ENCODE measurements at regions not wholly inside any gene's neighbourhood (a gene's known extent, or its start where the extent isn't known, plus 50 kb on each side); places are given as distances from the start of the nearest gene placed in this dataset.

DNA sequence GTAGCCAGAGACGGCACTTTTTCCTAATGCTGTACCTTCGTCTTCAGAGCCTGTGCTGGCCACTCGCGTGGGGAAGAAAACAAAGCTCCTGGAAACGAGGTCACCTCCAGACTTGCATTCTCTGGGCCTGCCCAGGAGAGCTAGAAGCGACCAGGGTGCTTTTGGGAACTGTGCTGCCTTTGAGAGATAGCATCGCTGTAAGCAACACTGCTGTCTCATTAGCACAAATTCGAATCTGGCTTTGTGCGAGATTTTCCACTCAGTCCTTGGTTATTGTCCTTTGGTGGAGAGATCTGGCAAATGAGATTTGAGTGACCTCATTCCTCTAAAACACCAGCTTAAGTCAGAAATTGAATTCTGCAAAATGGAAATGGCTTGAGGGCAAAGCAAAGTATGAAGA lies 66.1 kb upstream of the TLR3 start:
- H3K9me3 ChIP-seq = no peaks in the 10 kb centered on the region
- no peak overlapping the region for H3K4me3 ChIP-seq
- H3K27me3 ChIP-seq = no peaks in the 10 kb centered on the region
- no peaks in the 10 kb centered on the region for H3K36me3 ChIP-seq
- DNase-seq (no peak), ATAC-seq (no peak)
- TF ChIP-seq, protein P1, sequence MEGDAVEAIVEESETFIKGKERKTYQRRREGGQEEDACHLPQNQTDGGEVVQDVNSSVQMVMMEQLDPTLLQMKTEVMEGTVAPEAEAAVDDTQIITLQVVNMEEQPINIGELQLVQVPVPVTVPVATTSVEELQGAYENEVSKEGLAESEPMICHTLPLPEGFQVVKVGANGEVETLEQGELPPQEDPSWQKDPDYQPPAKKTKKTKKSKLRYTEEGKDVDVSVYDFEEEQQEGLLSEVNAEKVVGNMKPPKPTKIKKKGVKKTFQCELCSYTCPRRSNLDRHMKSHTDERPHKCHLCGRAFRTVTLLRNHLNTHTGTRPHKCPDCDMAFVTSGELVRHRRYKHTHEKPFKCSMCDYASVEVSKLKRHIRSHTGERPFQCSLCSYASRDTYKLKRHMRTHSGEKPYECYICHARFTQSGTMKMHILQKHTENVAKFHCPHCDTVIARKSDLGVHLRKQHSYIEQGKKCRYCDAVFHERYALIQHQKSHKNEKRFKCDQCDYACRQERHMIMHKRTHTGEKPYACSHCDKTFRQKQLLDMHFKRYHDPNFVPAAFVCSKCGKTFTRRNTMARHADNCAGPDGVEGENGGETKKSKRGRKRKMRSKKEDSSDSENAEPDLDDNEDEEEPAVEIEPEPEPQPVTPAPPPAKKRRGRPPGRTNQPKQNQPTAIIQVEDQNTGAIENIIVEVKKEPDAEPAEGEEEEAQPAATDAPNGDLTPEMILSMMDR (IDR thresholded peaks at IDR 0.05) = no peak
- intact Hi-C loops (cut with DNase I) = no loop called here
- H3K27ac ChIP-seq = no peak overlapping the region
- H3K4me1 ChIP-seq = no peaks in the 10 kb centered on the region

DNA sequence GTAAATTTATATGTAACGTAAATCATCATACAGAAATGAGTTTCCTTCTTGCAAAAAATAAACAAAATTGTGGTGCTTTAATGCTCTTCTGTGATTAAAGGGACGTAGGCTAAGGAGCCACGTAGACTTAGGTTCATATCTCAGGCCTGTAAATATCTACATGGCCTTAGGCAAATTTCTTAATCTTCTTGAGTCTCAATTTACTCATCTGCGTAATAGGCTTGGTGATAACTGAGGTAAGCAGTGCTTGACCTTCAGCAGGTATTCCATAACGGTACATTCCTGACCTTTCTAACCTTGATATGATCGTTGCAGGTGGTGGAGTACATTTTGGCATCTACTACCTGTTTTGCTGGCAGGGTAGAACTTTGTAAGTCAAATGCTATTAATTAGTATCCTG lies 65.2 kb upstream of the TLR3 start:
- no peaks in the 10 kb centered on the region for H3K36me3 ChIP-seq
- no peak overlapping the region for H3K4me3 ChIP-seq
- no peak for DNase-seq
- no peaks in the 10 kb centered on the region for H3K9me3 ChIP-seq
- H3K27ac ChIP-seq = no peak overlapping the region
- no peak for ATAC-seq
- TF ChIP-seq, protein P1 (IDR thresholded peaks at IDR 0.05) = no peak
- H3K4me1 ChIP-seq = no peaks in the 10 kb centered on the region
- intact Hi-C loops (cut with DNase I) = no loop called here
- no peaks in the 10 kb centered on the region for H3K27me3 ChIP-seq

DNA sequence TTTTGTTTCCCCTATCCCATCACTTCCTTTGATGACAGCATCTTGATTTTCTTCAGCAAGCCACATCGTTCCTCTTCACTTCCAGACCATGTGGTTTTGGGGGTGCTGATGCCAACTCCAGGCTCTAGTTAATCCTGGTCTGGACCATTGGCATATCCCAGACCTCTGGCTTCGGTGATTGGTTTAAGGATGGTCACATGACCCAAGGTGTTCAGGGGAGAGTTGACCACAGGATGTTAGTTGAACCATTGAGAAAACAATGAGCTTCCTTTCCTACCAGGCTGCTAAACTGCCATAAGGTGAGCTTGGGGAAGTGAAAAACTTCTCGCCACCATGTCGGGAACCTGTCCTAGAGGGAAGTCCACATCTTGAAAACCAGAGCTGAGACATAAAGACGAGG lies 60.9 kb upstream of the TLR3 start:
- no peak overlapping the region for H3K4me3 ChIP-seq
- no peaks in the 10 kb centered on the region for H3K36me3 ChIP-seq
- ATAC-seq = no peak
- DNase-seq = no peak
- no peaks in the 10 kb centered on the region for H3K4me1 ChIP-seq
- intact Hi-C loops (cut with DNase I) = no loop called here
- no peaks in the 10 kb centered on the region for H3K27me3 ChIP-seq
- H3K27ac ChIP-seq = no peak overlapping the region
- no peaks in the 10 kb centered on the region for H3K9me3 ChIP-seq
- TF ChIP-seq, protein P1 (IDR thresholded peaks at IDR 0.05) = no peak

DNA sequence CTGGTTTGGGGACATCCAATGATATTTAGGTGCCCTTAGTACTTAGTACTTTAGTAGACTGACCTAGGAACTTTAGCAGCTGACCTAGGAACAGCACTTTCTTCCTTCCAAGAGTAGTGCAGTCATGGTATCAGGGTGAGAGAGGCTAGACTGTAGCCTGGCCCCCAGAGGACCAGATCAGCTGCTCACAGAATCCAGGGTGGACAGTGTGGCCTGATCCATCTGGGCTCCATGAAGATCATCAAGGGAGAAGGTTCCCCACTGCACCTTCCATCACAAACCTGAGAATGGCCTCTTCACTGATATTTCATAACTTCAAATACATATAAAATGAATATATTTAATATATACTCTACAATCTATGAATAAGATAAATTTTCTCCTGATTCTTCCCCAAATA lies 59.0 kb upstream of the TLR3 start:
- intact Hi-C loops (cut with DNase I) = no loop called here
- Histone ChIP-seq H3K36me3 (no peaks in the 10 kb centered on the region), H3K4me3 (no peak overlapping the region), H3K9me3 (no peaks in the 10 kb centered on the region), H3K27me3 (no peaks in the 10 kb centered on the region), H3K4me1 (no peaks in the 10 kb centered on the region), H3K27ac (no peak overlapping the region)
- no peak for ATAC-seq
- no peak for DNase-seq
- TF ChIP-seq, protein P1 (IDR thresholded peaks at IDR 0.05) = no peak

DNA sequence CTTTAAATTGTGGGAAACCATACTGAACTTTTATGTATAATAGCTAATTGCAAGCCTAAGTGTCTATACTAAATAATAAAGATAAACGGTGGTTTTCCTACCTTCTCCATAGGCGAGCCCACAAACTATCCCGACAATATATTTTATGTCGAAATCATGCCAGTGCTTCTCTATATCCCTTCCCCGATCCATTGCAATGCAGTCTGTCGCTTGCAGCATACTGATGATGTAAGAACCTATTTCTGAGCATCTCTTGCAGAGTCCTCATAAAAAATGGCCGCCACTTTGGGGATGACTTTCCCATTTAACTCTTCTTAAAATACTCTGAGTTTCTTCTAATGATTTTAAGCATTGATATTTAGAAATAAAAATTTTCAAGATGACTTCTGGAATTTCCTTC lies 58.1 kb upstream of the TLR3 start:
- Histone ChIP-seq H3K4me3 (no peak overlapping the region), H3K4me1 (no peaks in the 10 kb centered on the region), H3K27me3 (no peaks in the 10 kb centered on the region), H3K27ac (no peak overlapping the region), H3K9me3 (no peaks in the 10 kb centered on the region), H3K36me3 (no peaks in the 10 kb centered on the region)
- TF ChIP-seq, protein P1 (IDR thresholded peaks at IDR 0.05) = no peak
- intact Hi-C loops (cut with DNase I) = no loop called here
- ATAC-seq (no peak), DNase-seq (no peak)

DNA sequence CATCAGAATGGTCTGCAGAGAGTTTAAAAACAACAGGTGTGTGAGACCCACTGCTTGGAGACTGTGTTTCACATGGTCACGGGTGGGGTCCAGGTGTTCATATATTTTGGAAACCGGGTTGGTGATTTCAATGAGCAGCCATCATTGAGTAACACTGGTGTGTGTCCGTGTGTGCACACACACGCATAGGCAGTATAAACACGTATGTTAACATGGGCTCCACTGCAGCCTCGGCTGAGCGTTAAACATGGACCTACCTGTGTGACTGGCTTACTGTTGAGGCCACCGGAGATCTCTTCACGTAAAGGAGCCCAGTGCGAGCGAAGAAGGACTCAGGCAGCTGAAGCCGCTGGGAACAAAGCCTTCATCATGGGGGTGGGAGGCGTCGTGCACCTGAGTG lies 56.9 kb upstream of the TLR3 start:
- H3K4me1 ChIP-seq = no peaks in the 10 kb centered on the region
- H3K27ac ChIP-seq = no peak overlapping the region
- TF ChIP-seq, protein P1 (IDR thresholded peaks at IDR 0.05) = no peak
- no peak overlapping the region for H3K4me3 ChIP-seq
- no peaks in the 10 kb centered on the region for H3K9me3 ChIP-seq
- ATAC-seq = peak; percentile 25
- no peaks in the 10 kb centered on the region for H3K27me3 ChIP-seq
- no peak for DNase-seq
- intact Hi-C loops (cut with DNase I) = no loop called here
- no peaks in the 10 kb centered on the region for H3K36me3 ChIP-seq
